ENCODE measurements at regions not wholly inside any gene's neighbourhood (a gene's known extent, or its start where the extent isn't known, plus 50 kb on each side); places are given as distances from the start of the nearest gene placed in this dataset.

GRCh38 chr2:88832311-88832991 is 141.0 kb downstream of the RPIA start:
- ATAC-seq (no peak), DNase-seq (no peak)
- intact Hi-C loops (cut with micrococcal nuclease) = no loop called here

GRCh38 chr2:88832992-88833389 is 141.5 kb downstream of the RPIA start:
- ATAC-seq (no peak), DNase-seq (no peak)
- intact Hi-C loops (cut with micrococcal nuclease) = no loop called here

DNA sequence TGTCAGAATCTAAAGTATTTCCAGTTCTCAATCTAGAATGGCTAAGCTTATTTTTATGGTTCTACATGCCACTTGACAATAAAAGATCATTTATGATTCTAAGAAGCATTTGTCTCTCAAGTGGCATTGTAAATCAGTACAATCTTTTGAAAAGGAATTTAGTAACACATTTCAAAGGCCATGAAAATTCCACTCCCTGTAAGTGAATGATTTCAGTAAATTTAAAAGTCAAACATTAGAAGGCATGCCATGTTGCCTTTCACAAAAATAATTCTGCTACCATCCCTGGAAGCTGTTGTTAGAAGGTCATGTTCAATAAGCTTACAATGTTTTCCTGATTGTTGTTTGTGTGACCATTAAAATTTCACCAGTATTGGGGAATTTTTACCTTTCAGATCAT is 142.9 kb downstream of the RPIA start:
- intact Hi-C loops (cut with micrococcal nuclease) = no loop called here
- no peak for DNase-seq

DNA sequence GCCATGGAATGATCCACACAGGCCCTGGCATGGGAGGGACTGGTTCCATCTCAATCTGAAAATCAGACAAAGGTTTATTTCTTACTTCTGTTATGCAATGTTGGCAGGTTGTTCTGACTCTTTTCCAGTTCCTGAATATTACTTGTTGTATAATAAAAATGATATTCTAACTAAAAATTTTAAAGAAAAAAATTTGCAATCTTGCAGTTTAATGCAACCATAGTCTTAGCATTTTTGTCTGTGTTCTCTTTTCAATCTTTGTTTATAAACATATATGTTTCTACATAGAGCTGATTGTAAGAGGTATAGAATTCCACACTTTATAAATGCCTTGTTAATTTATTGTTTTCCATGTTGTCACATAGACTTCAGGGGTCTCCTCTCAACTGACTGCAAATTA is 143.4 kb downstream of the RPIA start:
- intact Hi-C loops (cut with micrococcal nuclease) = no loop called here
- no peak for DNase-seq
- no peak for ATAC-seq

More for the DNA sequence above, 142.9 kb downstream of the RPIA start:
- no peak for ATAC-seq

- ATAC-seq (no peak), DNase-seq (no peak)
- intact Hi-C loops (cut with micrococcal nuclease) = no loop called here
These were observed 144.3 kb downstream of the RPIA start for GRCh38 chr2:88835726-88836125.

DNA sequence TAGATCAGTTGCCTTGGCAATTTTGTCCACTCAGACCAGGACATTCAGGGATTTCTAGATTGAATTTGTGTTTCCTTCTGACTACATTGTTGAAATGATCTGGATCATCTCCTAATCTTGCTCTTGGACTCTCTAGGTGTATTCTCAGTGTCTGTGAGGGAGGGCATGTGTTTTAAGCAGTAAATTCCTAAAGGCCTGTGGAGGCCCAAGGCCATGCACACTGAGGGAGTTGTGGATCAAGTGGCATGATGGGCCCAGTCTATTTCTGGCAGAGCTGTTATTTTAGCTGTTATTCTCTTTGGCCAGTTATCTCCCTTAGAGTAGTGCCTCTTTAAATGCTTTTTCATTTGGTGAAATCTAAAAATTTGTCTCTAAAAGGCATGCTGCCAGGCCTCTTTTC is 144.9 kb downstream of the RPIA start:
- no peak for DNase-seq
- no peak for ATAC-seq
- intact Hi-C loops (cut with micrococcal nuclease) = no loop called here

DNA sequence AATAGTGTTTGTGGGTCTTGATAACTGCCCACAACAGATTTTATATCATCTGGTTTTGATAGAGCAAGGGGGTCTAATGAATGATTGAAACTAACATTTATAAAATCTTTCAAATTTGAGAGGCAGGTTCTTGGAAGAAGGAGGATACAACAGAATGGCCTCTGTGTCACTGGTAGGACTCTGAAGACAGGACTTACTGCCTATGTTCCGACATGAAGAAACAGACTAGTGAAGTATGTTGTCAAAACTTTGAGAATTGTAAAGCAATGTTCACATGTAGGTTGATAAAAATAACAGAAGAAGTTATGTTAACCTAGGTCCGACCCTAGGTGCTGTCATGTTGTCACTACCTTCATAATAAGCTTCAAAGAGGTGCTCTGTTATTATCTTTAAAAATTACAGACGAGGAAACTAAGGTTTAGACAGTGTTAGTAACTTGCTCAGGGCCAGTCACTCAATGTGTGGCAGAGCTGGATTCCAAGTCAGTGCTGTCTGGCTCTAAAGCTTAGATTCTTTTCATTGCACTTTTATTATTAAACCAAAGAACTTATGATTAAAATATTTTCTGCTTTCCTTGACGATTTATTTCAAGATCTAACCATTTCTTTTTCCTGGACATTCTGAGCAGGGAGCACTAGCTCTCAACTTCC is 146.2 kb downstream of the RPIA start:
- ATAC-seq = no peak
- intact Hi-C loops (cut with micrococcal nuclease) = no loop called here

DNA sequence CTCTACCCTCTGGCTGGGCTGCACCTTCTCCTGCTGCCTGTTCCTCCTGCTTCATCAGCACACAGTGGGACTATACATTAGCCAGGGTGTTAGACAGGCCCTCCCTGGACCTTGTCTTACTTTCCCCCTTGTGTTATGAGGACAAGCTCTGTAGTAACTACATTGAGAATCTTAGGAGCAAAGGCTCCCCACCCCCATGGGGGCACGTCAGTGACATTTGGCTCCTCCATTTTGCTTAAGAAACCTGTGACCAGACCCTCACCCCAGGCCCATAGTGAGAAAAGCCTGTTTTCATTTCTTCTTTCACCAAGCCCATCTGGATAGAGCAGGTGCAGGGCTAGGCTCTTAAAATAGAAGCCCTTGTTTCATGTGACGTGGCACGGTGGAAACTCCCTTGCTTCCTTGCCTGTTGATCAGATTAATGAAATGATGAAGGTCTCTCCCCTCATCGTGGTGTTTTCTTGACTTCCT is 146.7 kb downstream of the RPIA start:
- intact Hi-C loops (cut with micrococcal nuclease) = no loop called here
- no peak for ATAC-seq
- DNase-seq = no peak

More for the DNA sequence above, 146.2 kb downstream of the RPIA start:
- no peak for DNase-seq

DNA sequence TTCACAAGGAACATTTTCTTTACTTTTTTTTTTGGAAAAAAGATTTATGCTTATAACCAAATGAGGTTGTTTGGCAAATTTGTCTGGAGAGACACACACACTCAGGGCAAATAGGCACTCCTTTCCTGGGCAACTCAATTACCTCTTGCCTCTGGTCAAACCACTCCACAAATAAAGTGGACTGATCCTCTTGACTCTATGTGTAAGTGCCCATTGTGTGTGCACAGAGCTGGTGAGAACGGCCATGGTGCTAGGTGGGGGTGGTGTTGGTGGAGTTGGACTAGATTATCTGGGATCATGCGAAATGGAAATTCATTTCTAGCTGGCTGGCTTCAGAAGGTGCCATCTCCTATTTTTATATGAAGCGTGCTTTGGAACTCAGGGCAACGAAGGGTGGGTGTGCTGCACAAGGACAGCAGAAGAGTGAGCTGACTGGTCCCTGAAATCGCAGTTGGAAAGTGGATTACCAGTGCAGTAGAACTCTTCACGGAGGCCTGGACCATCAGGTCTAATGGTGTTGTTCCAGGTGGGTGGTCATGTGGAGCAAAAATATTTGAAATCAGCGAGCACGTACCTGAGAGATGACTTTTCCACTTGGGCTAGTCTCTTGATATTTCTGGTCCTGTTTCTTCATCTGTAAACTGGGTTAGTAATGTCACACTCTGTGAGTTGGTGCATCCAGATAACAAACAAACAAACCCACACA is 149.9 kb downstream of the RPIA start:
- intact Hi-C loops (cut with micrococcal nuclease) = no loop called here
- no peak for DNase-seq

DNA sequence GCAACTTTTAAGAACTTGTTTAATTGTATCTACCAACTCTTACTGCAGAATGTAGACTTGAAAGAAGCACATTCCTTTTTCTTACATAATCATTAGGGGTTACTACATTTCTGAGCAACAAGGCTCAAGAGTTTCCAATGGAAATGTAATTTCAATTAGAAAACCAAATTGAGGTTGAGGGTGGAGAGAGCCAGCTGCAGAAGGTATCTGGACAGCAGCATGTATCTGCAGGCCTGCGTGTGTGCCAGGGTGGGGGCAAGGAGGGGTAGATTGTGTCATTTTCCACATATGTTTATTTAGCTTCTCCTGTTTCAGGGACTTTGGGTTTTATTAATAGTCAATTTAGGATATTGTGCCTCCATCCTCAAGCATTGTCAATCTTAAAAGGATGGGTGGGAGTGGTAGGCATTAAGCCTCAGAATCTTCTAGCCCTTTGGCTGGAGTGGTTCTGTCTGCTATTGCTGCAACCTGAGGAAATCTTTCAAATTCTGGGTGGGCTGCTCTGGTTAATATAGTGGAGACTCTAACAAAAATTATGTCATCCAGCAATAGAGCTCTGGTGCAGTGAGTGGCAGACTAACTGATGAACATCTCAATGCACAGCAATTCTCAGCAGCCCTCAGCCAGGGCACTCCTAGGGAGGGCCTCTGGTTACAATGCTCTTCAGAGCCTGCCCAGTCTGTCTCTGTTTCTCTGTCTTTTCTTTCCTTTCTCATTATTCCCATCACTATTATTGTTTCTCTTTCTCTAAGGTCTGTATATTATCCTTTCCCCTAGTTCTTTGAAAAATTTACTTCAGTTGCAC is 151.4 kb downstream of the RPIA start:
- DNase-seq (no peak), ATAC-seq (no peak)
- intact Hi-C loops (cut with micrococcal nuclease) = no loop called here

More for the DNA sequence above, 149.9 kb downstream of the RPIA start:
- no peak for ATAC-seq

- ATAC-seq = no peak
- intact Hi-C loops (cut with micrococcal nuclease) = no loop called here
These were observed 152.2 kb downstream of the RPIA start for GRCh38 chr2:88843651-88844050.

DNA sequence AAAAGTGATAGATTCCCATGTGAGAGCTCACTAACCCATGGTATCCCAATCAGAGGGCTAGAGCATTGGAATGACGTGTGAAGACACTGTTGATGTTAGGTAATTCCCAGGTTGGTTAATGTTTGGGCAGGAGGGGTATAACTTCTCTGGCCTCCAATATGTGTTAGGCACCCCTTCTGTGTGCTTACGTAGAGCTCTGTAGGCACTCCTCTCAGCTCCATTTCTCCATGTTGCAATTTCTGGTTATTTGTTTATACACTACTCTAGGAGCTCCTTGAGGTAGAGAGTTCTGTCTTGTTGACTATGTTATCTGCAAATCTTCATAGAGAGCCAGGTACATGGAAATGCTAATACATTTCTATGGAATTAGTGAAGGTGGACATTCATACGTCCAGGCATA is 153.5 kb downstream of the RPIA start:
- DNase-seq (no peak), ATAC-seq (no peak)
- intact Hi-C loops (cut with micrococcal nuclease) = no loop called here

More at GRCh38 chr2:88843651-88844050, 152.2 kb downstream of the RPIA start:
- no peak for DNase-seq

GRCh38 chr2:88845772-88846661 is 154.5 kb downstream of the RPIA start:
- intact Hi-C loops (cut with micrococcal nuclease) = no loop called here
- DNase-seq = no peak

DNA sequence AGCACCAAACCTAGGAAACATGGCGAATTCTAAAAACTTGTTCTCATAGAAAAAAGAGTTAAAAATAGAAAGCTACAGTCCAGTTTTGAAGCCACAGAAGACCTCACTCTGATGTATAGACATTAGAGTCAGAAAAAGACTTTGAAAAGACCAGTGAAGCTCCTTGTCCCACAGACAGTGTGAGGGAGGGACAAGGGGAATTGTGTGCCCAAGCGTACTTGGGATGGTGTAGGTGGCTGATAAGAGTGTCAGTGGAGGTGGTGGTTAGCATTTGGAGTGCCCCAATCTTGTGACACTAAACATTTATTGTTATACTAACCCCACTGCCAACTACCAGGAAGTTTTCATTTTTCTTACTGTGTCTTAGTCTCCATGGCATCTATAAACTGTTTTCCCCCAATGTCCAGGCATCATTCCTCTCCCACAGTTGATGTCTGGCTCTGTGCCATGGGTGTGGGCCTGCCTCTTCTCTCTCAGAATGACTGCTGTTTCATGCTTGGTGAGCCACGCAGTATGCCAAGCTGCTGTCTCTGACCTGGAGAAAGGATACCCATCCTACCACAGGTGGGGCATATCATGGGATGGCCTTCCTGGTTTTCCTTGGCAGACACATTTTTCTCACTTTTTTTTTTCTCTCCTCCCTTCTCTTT is 161.4 kb downstream of the RPIA start:
- DNase-seq (no peak), ATAC-seq (no peak)
- intact Hi-C loops (cut with micrococcal nuclease) = no loop called here

More at GRCh38 chr2:88845772-88846661, 154.5 kb downstream of the RPIA start:
- no peak for ATAC-seq

DNA sequence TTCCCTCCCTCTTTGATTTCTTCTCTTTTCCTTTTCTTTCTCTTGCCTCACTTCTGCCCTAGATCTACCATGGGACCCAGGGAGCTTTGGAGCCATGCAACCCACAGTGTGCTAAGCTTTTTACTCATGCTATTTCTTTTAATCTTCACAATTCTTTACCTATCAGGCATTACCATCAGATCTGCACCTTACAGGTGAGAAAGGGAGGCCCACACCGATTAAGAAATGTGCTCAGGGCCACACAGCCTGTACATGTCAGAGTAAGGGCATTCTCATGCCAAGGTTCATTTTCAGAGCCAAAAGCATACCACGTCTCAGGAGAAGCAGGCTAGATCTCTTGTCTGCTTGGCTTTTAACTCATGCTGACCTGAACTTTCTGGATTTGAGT is 161.9 kb downstream of the RPIA start:
- ATAC-seq (no peak), DNase-seq (no peak)
- intact Hi-C loops (cut with micrococcal nuclease) = no loop called here

DNA sequence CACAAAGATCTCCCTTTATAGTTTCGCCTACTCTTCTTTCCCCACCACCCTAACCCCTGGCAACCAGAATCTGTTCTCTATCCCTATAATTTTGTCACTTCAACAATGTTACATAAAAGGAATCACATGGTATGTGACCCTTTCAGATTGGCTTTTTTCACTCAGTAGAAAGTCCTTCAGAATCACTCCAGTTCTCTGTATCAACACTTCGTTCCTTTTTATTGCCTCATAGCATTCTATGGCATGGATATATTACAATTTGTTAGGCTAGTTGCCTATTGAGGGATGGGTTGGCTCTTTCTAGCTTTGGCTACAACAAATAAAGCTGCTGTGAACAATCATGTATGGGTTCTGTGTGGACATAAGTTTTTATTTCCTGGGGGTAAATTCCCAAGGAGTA is 163.1 kb downstream of the RPIA start:
- no peak for ATAC-seq
- intact Hi-C loops (cut with micrococcal nuclease) = no loop called here

GRCh38 chr2:88855620-88856408 is 164.3 kb downstream of the RPIA start:
- no peak for ATAC-seq
- intact Hi-C loops (cut with micrococcal nuclease) = no loop called here
- DNase-seq = no peak

More for the DNA sequence above, 163.1 kb downstream of the RPIA start:
- no peak for DNase-seq
